Dendritic cell treated with granulocyte-macrophage colony-stimulating factor and Interleukin-4, amounts not matched to agents 40 ng/mL and 50 ng/mL, for 4 days (primary cell): ENCODE measurements at regions not wholly inside any gene's neighbourhood (a gene's known extent, or its start where the extent isn't known, plus 50 kb on each side); places are given as distances from the start of the nearest gene placed in this dataset.
A peak's percentile ranks its signal among the peaks of the same experiment; 100 is the strongest.
"Not testable (repeated sequence)": the region's sequence is repeated elsewhere in the genome, so short reads cannot be mapped to it uniquely, and the experiment has no call there.

Source experiments
- H3K27ac Mint-ChIP-seq: one replicate; pipeline ENCODE4 v1.8.0; 2022; ENCODE audit warnings: mild to moderate bottlenecking, mixed read lengths
- H3K27me3 Mint-ChIP-seq: one replicate; pipeline ENCODE4 v1.8.0; 2022; ENCODE audit warnings: mild to moderate bottlenecking, mixed read lengths
- H3K36me3 Mint-ChIP-seq: one replicate; pipeline ENCODE4 v1.8.0; 2022; ENCODE audit warnings: low read depth, mixed read lengths
- H3K4me1 Mint-ChIP-seq: one replicate; pipeline ENCODE4 v1.8.0; 2022; ENCODE audit warnings: low read depth, mixed read lengths
- H3K4me3 Mint-ChIP-seq: one replicate; pipeline ENCODE4 v1.8.0; 2022; ENCODE audit warnings: mild to moderate bottlenecking, moderate library complexity, mixed read lengths
- H3K9me3 Mint-ChIP-seq: one replicate; pipeline ENCODE4 v1.8.0; 2022; ENCODE audit warnings: mixed read lengths
- intact Hi-C: fragments of 100-400 bp; cut with micrococcal nuclease; formaldehyde crosslinking; loops from one replicate; pipeline ENCODE4 v1.15.0; 2022

- H3K4me3 Mint-ChIP-seq: no peak overlapping the region
- intact Hi-C loops: no loop called here
- no peaks in the 10 kb centered on the region for H3K4me1 Mint-ChIP-seq
- H3K9me3 Mint-ChIP-seq: peaks cover 21% of the 10 kb centered on the region
- no peaks in the 10 kb centered on the region for H3K27me3 Mint-ChIP-seq
- no peak overlapping the region for H3K27ac Mint-ChIP-seq
- H3K36me3 Mint-ChIP-seq: no peaks in the 10 kb centered on the region
These were observed 57.3 kb upstream of the ADGRA3 start for GRCh38 chr4:22573198-22573597.

GRCh38 chr4:22573641-22574040 is 57.8 kb upstream of the ADGRA3 start:
- H3K27ac Mint-ChIP-seq: no peak overlapping the region
- H3K36me3 Mint-ChIP-seq: no peaks in the 10 kb centered on the region
- no peak overlapping the region for H3K4me3 Mint-ChIP-seq
- H3K4me1 Mint-ChIP-seq: no peaks in the 10 kb centered on the region
- H3K27me3 Mint-ChIP-seq: no peaks in the 10 kb centered on the region
- H3K9me3 Mint-ChIP-seq: peaks cover 21% of the 10 kb centered on the region
- intact Hi-C loops: no loop called here

- Mint-ChIP-seq H3K9me3 (peaks cover 21% of the 10 kb centered on the region), H3K4me3 (no peak overlapping the region), H3K36me3 (no peaks in the 10 kb centered on the region), H3K4me1 (no peaks in the 10 kb centered on the region), H3K27ac (no peak overlapping the region), H3K27me3 (no peaks in the 10 kb centered on the region)
- intact Hi-C loops: no loop called here
These were observed 58.6 kb upstream of the ADGRA3 start for GRCh38 chr4:22574424-22574823.

- Mint-ChIP-seq H3K9me3 (peaks cover 17% of the 10 kb centered on the region), H3K4me3 (no peak overlapping the region), H3K4me1 (no peaks in the 10 kb centered on the region), H3K27me3 (no peaks in the 10 kb centered on the region), H3K36me3 (no peaks in the 10 kb centered on the region), H3K27ac (no peak overlapping the region)
- intact Hi-C loops: no loop called here
These were observed 59.0 kb upstream of the ADGRA3 start for GRCh38 chr4:22574880-22575279.

GRCh38 chr4:22587253-22587652 is 71.4 kb upstream of the ADGRA3 start:
- H3K9me3 Mint-ChIP-seq: no peaks in the 10 kb centered on the region
- H3K4me1 Mint-ChIP-seq: no peaks in the 10 kb centered on the region
- no peaks in the 10 kb centered on the region for H3K27me3 Mint-ChIP-seq
- intact Hi-C loops: no loop called here
- H3K27ac Mint-ChIP-seq: no peak overlapping the region
- H3K36me3 Mint-ChIP-seq: no peaks in the 10 kb centered on the region
- no peak overlapping the region for H3K4me3 Mint-ChIP-seq

- peaks cover 35% of the 10 kb centered on the region for H3K4me1 Mint-ChIP-seq
- no peak overlapping the region for H3K27ac Mint-ChIP-seq
- no peaks in the 10 kb centered on the region for H3K9me3 Mint-ChIP-seq
- H3K4me3 Mint-ChIP-seq: no peak overlapping the region
- no peaks in the 10 kb centered on the region for H3K36me3 Mint-ChIP-seq
- intact Hi-C loops: no loop called here
- no peaks in the 10 kb centered on the region for H3K27me3 Mint-ChIP-seq
These were observed 78.1 kb upstream of the ADGRA3 start for GRCh38 chr4:22593933-22594332.

- Mint-ChIP-seq H3K4me3 (no peak overlapping the region), H3K27me3 (no peaks in the 10 kb centered on the region), H3K27ac (no peak overlapping the region), H3K36me3 (no peaks in the 10 kb centered on the region), H3K9me3 (no peaks in the 10 kb centered on the region), H3K4me1 (peaks cover 37% of the 10 kb centered on the region)
- intact Hi-C loops: no loop called here
These were observed 79.8 kb upstream of the ADGRA3 start for GRCh38 chr4:22595684-22596083.

GRCh38 chr4:22596409-22596808 is 80.5 kb upstream of the ADGRA3 start:
- H3K36me3 Mint-ChIP-seq: no peaks in the 10 kb centered on the region
- peak overlapping the region; percentile 12 for H3K27ac Mint-ChIP-seq
- H3K27me3 Mint-ChIP-seq: no peaks in the 10 kb centered on the region
- peaks cover 37% of the 10 kb centered on the region for H3K4me1 Mint-ChIP-seq
- intact Hi-C loops: no loop called here
- H3K4me3 Mint-ChIP-seq: no peak overlapping the region
- H3K9me3 Mint-ChIP-seq: no peaks in the 10 kb centered on the region

GRCh38 chr4:22597471-22597870 is 81.6 kb upstream of the ADGRA3 start:
- H3K27me3 Mint-ChIP-seq: no peaks in the 10 kb centered on the region
- H3K4me3 Mint-ChIP-seq: no peak overlapping the region
- H3K36me3 Mint-ChIP-seq: no peaks in the 10 kb centered on the region
- H3K27ac Mint-ChIP-seq: no peak overlapping the region
- H3K4me1 Mint-ChIP-seq: peaks cover 37% of the 10 kb centered on the region
- H3K9me3 Mint-ChIP-seq: no peaks in the 10 kb centered on the region
- intact Hi-C loops: no loop called here

GRCh38 chr4:22598113-22599047 is 82.5 kb upstream of the ADGRA3 start:
- H3K27ac Mint-ChIP-seq, H3K9me3 Mint-ChIP-seq, intact Hi-C loops, H3K36me3 Mint-ChIP-seq, H3K4me3 Mint-ChIP-seq, H3K27me3 Mint-ChIP-seq: not testable (repeated sequence)
- H3K4me1 Mint-ChIP-seq: peaks cover 37% of the 10 kb centered on the region

GRCh38 chr4:22599228-22599928 is 83.5 kb upstream of the ADGRA3 start:
- intact Hi-C loops, H3K27ac Mint-ChIP-seq, H3K4me3 Mint-ChIP-seq, H3K36me3 Mint-ChIP-seq, H3K27me3 Mint-ChIP-seq, H3K9me3 Mint-ChIP-seq: not testable (repeated sequence)
- peaks cover 37% of the 10 kb centered on the region for H3K4me1 Mint-ChIP-seq

- H3K4me3 Mint-ChIP-seq, H3K36me3 Mint-ChIP-seq, H3K9me3 Mint-ChIP-seq, H3K27ac Mint-ChIP-seq, intact Hi-C loops, H3K27me3 Mint-ChIP-seq: not testable (repeated sequence)
- peaks cover 37% of the 10 kb centered on the region for H3K4me1 Mint-ChIP-seq
These were observed 84.1 kb upstream of the ADGRA3 start for GRCh38 chr4:22599929-22600432.

GRCh38 chr4:22601638-22602037 is 85.8 kb upstream of the ADGRA3 start:
- H3K27ac Mint-ChIP-seq, H3K4me3 Mint-ChIP-seq, H3K27me3 Mint-ChIP-seq, H3K36me3 Mint-ChIP-seq, intact Hi-C loops, H3K9me3 Mint-ChIP-seq: not testable (repeated sequence)
- H3K4me1 Mint-ChIP-seq: peaks cover 21% of the 10 kb centered on the region

- Mint-ChIP-seq H3K27me3 (no peaks in the 10 kb centered on the region), H3K9me3 (no peaks in the 10 kb centered on the region), H3K36me3 (no peaks in the 10 kb centered on the region), H3K4me3 (no peak overlapping the region), H3K4me1 (no peaks in the 10 kb centered on the region), H3K27ac (no peak overlapping the region)
- intact Hi-C loops: loop anchor here (1.0 kb wide), 1 partner anchor 197 kb away; no protein-coding TSS in a partner anchor
These were observed 85.4 kb upstream of the GBA3 start for GRCh38 chr4:22607382-22607781.
